ENCODE measurements at regions not wholly inside any gene's neighbourhood (a gene's known extent, or its start where the extent isn't known, plus 50 kb on each side); places are given as distances from the start of the nearest gene placed in this dataset.

GRCh38 chr10:125329056-125329455, 168.7 kb upstream of the CTBP2 start:
- no peak overlapping the region for H3K9ac ChIP-seq
- no peak overlapping the region for H2AFZ ChIP-seq (ENCODE audit: low read depth)
- H3K9me3 ChIP-seq, result no peaks in the 10 kb centered on the region
- POLR2A ChIA-PET, result no interaction called here
- WGBS (ENCODE audit: low lambda C conversion rate), result 18% methylated on average over 6 of the region's 6 CpGs
- H3F3A ChIP-seq (replicated peaks; ENCODE audit: insufficient read depth), result no peaks in the 10 kb centered on the region
- TF ChIP-seq CTCF (IDR thresholded peaks at IDR 0.05) (no peak), EZH2phosphoT487 (IDR thresholded peaks at IDR 0.05; ENCODE audit: borderline replicate concordance, low read depth) (no peak), MAX (IDR thresholded peaks at IDR 0.05; ENCODE audit: low read depth) (no peak), RXRA (IDR thresholded peaks at IDR 0.05; ENCODE audit: borderline replicate concordance, low read depth) (no peak), PBX3 (IDR thresholded peaks at IDR 0.05) (no peak), GATA2 (CRISPR knock-in tag; IDR thresholded peaks at IDR 0.05) (no peak), RAD21 (IDR thresholded peaks at IDR 0.05; ENCODE audit: low read length) (no peak), EP300 (IDR thresholded peaks at IDR 0.05; ENCODE audit: borderline replicate concordance in 1 of 2, low read depth in 1 of 2, low read length in 1 of 2) (no peak), TCF12 (IDR thresholded peaks at IDR 0.05) (no peak), NFIC (IDR thresholded peaks at IDR 0.05; ENCODE audit: borderline replicate concordance) (no peak), FOSL2 (IDR thresholded peaks at IDR 0.05; ENCODE audit: borderline replicate concordance, low read depth) (no peak), SIN3A (IDR thresholded peaks at IDR 0.05; ENCODE audit: borderline replicate concordance, low read depth, low read length) (no peak), NRF1 (IDR thresholded peaks at IDR 0.05; ENCODE audit: low read depth, low read length) (no peak)
- H3K9me2 ChIP-seq, result no peaks in the 10 kb centered on the region
- no peak overlapping the region for H3K4me3 ChIP-seq (ENCODE audit: low read depth in 2 of 2, low read length in 1 of 2)
- H3K4me2 ChIP-seq, result no peak overlapping the region
- H3K27ac ChIP-seq (ENCODE audit: low read depth in 2 of 2, low read length in 1 of 2), result no peak overlapping the region
- no peaks in the 10 kb centered on the region for H3K27me3 ChIP-seq (ENCODE audit: insufficient read depth)
- H3K79me2 ChIP-seq (ENCODE audit: insufficient read depth), result no peaks in the 10 kb centered on the region
- no peak for DNase-seq
- CTCF ChIA-PET, result no interaction called here
- H3K4me1 ChIP-seq (ENCODE audit: control insufficient read depth in 1 of 2, insufficient read depth in 2 of 2, low read depth in 1 of 2, low read length in 1 of 2), result no peaks in the 10 kb centered on the region
- H4K20me1 ChIP-seq (ENCODE audit: insufficient read depth), result no peaks in the 10 kb centered on the region
- H3K36me3 ChIP-seq (replicated peaks in 1 of 2; ENCODE audit: control insufficient read depth in 1 of 2, insufficient read depth in 2 of 2, low read length in 1 of 2), result no peaks in the 10 kb centered on the region

GRCh38 chr10:125325326-125325725, 165.0 kb upstream of the CTBP2 start:
- Histone ChIP-seq H4K20me1 (ENCODE audit: insufficient read depth) (no peaks in the 10 kb centered on the region), H3K9me2 (no peaks in the 10 kb centered on the region), H3K4me1 (ENCODE audit: control insufficient read depth in 1 of 2, insufficient read depth in 2 of 2, low read depth in 1 of 2, low read length in 1 of 2) (no peaks in the 10 kb centered on the region), H3K9me3 (no peaks in the 10 kb centered on the region), H2AFZ (ENCODE audit: low read depth) (no peak overlapping the region), H3F3A (replicated peaks; ENCODE audit: insufficient read depth) (no peaks in the 10 kb centered on the region), H3K4me3 (ENCODE audit: low read depth in 2 of 2, low read length in 1 of 2) (no peak overlapping the region), H3K9ac (no peak overlapping the region), H3K27me3 (ENCODE audit: insufficient read depth) (no peaks in the 10 kb centered on the region), H3K27ac (ENCODE audit: low read depth in 2 of 2, low read length in 1 of 2) (no peak overlapping the region), H3K4me2 (no peak overlapping the region), H3K79me2 (ENCODE audit: insufficient read depth) (no peaks in the 10 kb centered on the region), H3K36me3 (replicated peaks in 1 of 2; ENCODE audit: control insufficient read depth in 1 of 2, insufficient read depth in 2 of 2, low read length in 1 of 2) (no peaks in the 10 kb centered on the region)
- ChIA-PET CTCF (no interaction called here), POLR2A (no interaction called here)
- DNase-seq, result no peak
- TF ChIP-seq NRF1 (IDR thresholded peaks at IDR 0.05; ENCODE audit: low read depth, low read length) (no peak), ZBTB33 (IDR thresholded peaks at IDR 0.05; ENCODE audit: borderline replicate concordance, low read depth) (no peak), EZH2phosphoT487 (IDR thresholded peaks at IDR 0.05; ENCODE audit: borderline replicate concordance, low read depth) (no peak), ELF1 (IDR thresholded peaks at IDR 0.05) (no peak), FOXJ3 (CRISPR knock-in tag; IDR thresholded peaks at IDR 0.05) (no peak), PBX3 (IDR thresholded peaks at IDR 0.05) (no peak), NFIC (IDR thresholded peaks at IDR 0.05; ENCODE audit: borderline replicate concordance) (no peak), USF2 (IDR thresholded peaks at IDR 0.05; ENCODE audit: borderline replicate concordance, low read depth, low read length) (no peak)
- 15% methylated on average over 3 of the region's 3 CpGs for WGBS (ENCODE audit: low lambda C conversion rate)

All from SK-N-SH (cell line).